Left lung (tissue), 4 donors: ENCODE measurements at regions not wholly inside any gene's neighbourhood (a gene's known extent, or its start where the extent isn't known, plus 50 kb on each side); places are given as distances from the start of the nearest gene placed in this dataset.

Experiments
- ATAC-seq: fragments of 200-7000 bp; cut with Tn5 transposase; one replicate; pipeline ENCODE4 v1.9.1; 2020; ENCODE audit warnings: moderate library complexity
- DNase-seq, 4 donors: peaks; one replicate each; pipeline ENCODE4 v3.0.0-alpha.2; 2013 to 2020
- H3K27ac ChIP-seq, 2 donors: fragments of 200-600 bp; sonication (generic) in 1 of 2; one replicate each; pipeline versions ENCODE4 v1.5.0 to v1.8.0; 2020 to 2021
- H3K27me3 ChIP-seq, 2 donors: fragments of 200-600 bp; sonication (generic) in 1 of 2; one replicate each; pipeline versions ENCODE4 v1.5.0 to v1.8.0; 2020 to 2021
- H3K36me3 ChIP-seq, 2 donors: fragments of 200-600 bp; sonication (generic) in 1 of 2; one replicate each; pipeline versions ENCODE4 v1.5.0 to v1.8.0; 2020 to 2021
- H3K4me1 ChIP-seq, 2 donors: fragments of 200-600 bp; one replicate each; pipeline ENCODE4 v1.8.0; 2021
- H3K4me3 ChIP-seq, 2 donors: fragments of 200-600 bp; sonication (generic) in 1 of 2; one replicate each; pipeline versions ENCODE4 v1.5.0 to v1.8.0; 2020 to 2021; ENCODE audit warnings: mild to moderate bottlenecking in 1 of 2
- H3K9me3 ChIP-seq, 2 donors: fragments of 200-600 bp; sonication (generic) in 1 of 2; one replicate each; pipeline versions ENCODE4 v1.5.0 to v1.8.0; 2020 to 2021
- intact Hi-C, 2 donors: fragments of 100-400 bp; cut with DNase I; formaldehyde crosslinking; loops; one replicate each; pipeline versions ENCODE4 v1.11.2 to v1.14.2; 2022
- TF ChIP-seq, protein P1 (sequence below), 2 donors: fragments of 200-600 bp; sonication (generic) in 1 of 2; IDR thresholded peaks; one replicate each; pipeline versions ENCODE4 v1.5.0 to v1.8.0; 2021; ENCODE audit warnings: antibody characterized with exemption in 2 of 2
- donor health status: DM: no; HTN: yes; CAD: no.
- donor health status: DM: no; HTN: no; CAD: no.

DNA sequence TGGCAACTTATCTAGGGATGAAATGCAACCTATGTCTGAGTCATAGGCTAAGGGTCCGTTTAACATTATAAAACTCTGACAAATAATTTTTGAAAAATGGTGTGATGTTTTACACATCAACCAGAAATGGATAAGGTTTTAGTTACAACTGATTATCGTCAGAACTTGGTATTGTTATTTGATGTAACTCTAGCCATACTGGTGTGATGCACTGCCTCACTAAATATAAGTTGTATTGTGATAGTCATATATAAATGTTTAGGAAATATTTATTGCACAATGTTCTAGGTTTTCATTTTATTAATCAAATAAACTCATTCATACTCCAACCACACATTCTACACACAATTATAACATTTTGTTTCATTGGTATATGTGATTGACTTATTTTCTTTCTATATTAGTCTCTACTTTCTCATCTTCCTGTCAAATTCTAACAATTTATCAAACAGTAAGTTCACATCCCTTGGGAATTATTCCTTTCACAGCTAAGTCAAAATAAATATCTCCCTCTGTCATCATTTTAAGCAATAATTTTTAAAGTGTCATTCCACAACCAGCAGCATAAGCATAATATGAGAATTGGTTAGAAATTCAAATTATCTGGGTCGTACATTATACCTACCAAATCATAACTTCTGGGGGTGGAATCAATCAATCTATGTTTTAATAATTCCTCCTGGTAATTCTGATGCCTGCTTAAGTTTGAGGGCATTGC lies 873.9 kb downstream of the SLITRK1 start:
- no peaks in the 10 kb centered on the region for H3K36me3 ChIP-seq
- intact Hi-C loops = no loop called here
- TF ChIP-seq, protein P1, sequence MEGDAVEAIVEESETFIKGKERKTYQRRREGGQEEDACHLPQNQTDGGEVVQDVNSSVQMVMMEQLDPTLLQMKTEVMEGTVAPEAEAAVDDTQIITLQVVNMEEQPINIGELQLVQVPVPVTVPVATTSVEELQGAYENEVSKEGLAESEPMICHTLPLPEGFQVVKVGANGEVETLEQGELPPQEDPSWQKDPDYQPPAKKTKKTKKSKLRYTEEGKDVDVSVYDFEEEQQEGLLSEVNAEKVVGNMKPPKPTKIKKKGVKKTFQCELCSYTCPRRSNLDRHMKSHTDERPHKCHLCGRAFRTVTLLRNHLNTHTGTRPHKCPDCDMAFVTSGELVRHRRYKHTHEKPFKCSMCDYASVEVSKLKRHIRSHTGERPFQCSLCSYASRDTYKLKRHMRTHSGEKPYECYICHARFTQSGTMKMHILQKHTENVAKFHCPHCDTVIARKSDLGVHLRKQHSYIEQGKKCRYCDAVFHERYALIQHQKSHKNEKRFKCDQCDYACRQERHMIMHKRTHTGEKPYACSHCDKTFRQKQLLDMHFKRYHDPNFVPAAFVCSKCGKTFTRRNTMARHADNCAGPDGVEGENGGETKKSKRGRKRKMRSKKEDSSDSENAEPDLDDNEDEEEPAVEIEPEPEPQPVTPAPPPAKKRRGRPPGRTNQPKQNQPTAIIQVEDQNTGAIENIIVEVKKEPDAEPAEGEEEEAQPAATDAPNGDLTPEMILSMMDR (IDR thresholded peaks at IDR 0.05) = no peak
- H3K27me3 ChIP-seq = no peaks in the 10 kb centered on the region
- peaks cover 0 to 2% of the 10 kb centered on the region in 2 donors for H3K9me3 ChIP-seq
- no peak overlapping the region for H3K27ac ChIP-seq
- no peaks in the 10 kb centered on the region for H3K4me1 ChIP-seq
- no peak overlapping the region for H3K4me3 ChIP-seq
- ATAC-seq = no peak
- no peak for DNase-seq

DNA sequence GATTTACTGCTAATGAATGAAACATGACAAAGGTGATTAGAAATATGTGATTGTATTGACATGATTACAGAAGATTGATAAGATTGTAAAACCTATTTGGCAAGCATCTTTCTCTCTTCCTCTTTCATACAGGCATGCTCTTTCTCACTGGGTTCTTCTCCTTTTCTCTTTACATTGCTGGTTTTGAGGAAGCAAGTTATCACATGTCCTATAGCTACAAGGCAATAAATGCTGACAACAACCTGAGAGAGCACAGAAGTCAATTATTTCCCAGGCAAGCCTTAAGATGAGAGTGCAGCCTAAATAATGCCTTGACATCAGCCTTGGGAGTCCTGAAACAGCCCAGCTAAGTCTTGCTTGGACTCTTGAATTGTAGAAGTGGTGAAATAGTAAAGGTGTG lies 875.0 kb downstream of the SLITRK1 start:
- TF ChIP-seq, protein P1 (IDR thresholded peaks at IDR 0.05) = no peak
- no peak overlapping the region for H3K27ac ChIP-seq
- no peak for ATAC-seq

DNA sequence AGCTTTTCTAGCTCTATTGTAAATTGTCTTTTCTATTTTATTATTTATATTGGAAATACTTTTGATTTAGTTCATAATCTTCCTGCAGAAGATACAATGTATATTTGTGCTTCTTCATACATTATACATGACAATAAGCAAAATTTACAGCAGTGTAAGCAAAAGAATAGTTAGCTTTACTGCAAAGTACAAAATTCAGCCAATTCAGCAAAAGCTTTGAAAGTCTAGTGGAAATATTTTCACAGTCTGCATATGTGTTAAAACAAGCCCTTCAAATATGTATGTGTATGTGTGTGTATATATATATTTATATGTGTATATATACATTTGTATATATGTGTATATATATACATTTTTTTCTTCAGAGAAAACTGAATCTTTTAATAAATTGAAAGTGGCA lies 879.1 kb downstream of the SLITRK1 start:
- intact Hi-C loops = no loop called here
- TF ChIP-seq, protein P1 (IDR thresholded peaks at IDR 0.05) = no peak
- H3K27me3 ChIP-seq = no peaks in the 10 kb centered on the region
- DNase-seq (no peak), ATAC-seq (no peak)
- H3K4me1 ChIP-seq = no peaks in the 10 kb centered on the region
- no peaks in the 10 kb centered on the region for H3K36me3 ChIP-seq
- no peak overlapping the region for H3K27ac ChIP-seq
- no peaks in the 10 kb centered on the region for H3K9me3 ChIP-seq
- H3K4me3 ChIP-seq = no peak overlapping the region

More for the DNA sequence above, 875.0 kb downstream of the SLITRK1 start:
- Histone ChIP-seq H3K36me3 (no peaks in the 10 kb centered on the region), H3K4me3 (no peak overlapping the region), H3K9me3 (peaks cover 0 to 2% of the 10 kb centered on the region in 2 donors), H3K4me1 (no peaks in the 10 kb centered on the region), H3K27me3 (no peaks in the 10 kb centered on the region)
- intact Hi-C loops = no loop called here
- DNase-seq = no peak

GRCh38 chr13:82993417-82993816 lies 888.9 kb downstream of the SLITRK1 start:
- ATAC-seq = no peak
- Histone ChIP-seq H3K27ac (no peak overlapping the region), H3K4me3 (no peak overlapping the region), H3K36me3 (no peaks in the 10 kb centered on the region), H3K27me3 (no peaks in the 10 kb centered on the region), H3K9me3 (peaks cover 0 to 4% of the 10 kb centered on the region in 2 donors), H3K4me1 (no peaks in the 10 kb centered on the region)
- no peak for DNase-seq
- intact Hi-C loops = no loop called here
- TF ChIP-seq, protein P1 (IDR thresholded peaks at IDR 0.05) = no peak

- DNase-seq = no peak
- H3K36me3 ChIP-seq = no peaks in the 10 kb centered on the region
- intact Hi-C loops = no loop called here
- H3K27ac ChIP-seq = no peak overlapping the region
- no peak for ATAC-seq
- TF ChIP-seq, protein P1 (IDR thresholded peaks at IDR 0.05) = no peak
- H3K9me3 ChIP-seq = peaks cover 0 to 2% of the 10 kb centered on the region in 2 donors
- H3K27me3 ChIP-seq = no peaks in the 10 kb centered on the region
- H3K4me1 ChIP-seq = no peaks in the 10 kb centered on the region
- H3K4me3 ChIP-seq = no peak overlapping the region
Measured at GRCh38 chr13:82976499-82976898, 905.8 kb downstream of the SLITRK1 start.
